ENCODE measurements at regions not wholly inside any gene's neighbourhood (a gene's known extent, or its start where the extent isn't known, plus 50 kb on each side); places are given as distances from the start of the nearest gene placed in this dataset.
"Not testable (repeated sequence)": the region's sequence is repeated elsewhere in the genome, so short reads cannot be mapped to it uniquely, and the experiment has no call there.

DNA sequence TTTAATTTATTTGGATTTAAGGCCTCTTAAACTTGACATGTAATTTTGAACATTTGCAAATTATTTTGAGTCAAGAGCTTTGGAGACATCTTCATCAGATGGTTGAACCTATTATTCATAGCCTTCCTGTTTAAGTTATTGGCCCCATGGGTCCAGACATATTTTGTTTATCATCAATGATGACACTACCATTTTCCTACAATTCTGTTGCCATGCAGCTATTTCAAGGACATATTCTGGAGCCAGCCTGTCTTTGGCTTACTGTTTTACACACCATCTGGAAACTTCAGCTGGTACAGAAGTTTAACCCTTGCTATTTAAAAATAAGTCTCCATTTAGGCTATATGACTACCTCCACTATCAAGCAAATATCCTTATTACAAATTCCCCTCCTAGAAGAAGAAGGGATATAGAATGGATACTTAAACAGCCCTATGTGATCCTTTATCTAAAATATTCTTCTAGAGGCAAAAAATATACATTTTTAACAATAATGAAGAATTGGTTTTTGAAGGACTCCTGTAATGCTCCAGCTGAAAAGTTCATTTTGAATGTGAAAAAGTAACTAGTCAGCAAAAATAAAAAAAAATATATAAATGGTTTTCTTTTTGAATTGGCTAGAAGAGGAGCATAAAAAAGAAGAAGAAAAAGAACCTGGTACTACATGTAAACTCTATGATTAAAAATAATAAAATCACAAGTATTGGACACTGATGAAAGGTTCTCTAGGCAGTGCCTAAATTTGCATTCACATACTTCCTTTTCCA lies 544.0 kb upstream of the HS3ST5 start:
- DNase-seq, result no peak

DNA sequence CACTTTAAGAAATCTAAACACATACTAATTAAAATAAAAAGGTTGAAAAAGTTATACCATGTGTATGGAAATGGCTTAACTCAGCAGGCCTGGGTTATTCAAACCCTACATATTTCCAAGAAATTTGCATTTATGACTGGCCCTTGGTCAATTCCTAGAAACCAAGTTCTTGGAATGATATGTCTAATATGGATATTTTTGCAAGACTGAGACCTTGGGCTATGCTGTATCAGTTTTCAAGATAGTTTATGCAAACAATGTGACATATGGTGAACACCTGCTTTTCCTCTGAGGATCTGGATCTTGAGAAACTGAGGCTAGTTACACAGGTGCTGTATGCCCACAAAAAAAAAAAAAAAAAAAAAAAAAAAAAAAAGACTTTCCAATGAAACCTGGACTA lies 536.9 kb upstream of the HS3ST5 start:
- no peak for DNase-seq

DNA sequence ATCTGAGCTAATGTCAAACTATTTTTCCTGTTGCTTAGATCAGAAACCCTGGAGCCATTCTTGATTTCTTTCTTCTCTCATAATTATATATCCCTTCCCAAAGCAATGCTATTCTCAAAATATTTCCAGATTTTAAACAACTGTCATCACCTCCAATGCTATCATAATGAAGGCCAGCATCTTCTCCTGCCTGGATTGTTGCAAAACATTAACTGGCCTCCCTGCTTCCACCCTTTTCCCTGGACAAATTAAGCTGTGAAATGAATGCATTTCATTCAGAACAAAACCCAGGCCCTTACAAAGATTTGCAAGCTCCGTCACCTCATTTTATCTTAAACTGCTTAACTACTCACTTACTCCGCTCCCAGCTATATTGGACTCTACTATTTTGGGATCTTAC lies 535.3 kb upstream of the HS3ST5 start:
- no peak for DNase-seq

DNA sequence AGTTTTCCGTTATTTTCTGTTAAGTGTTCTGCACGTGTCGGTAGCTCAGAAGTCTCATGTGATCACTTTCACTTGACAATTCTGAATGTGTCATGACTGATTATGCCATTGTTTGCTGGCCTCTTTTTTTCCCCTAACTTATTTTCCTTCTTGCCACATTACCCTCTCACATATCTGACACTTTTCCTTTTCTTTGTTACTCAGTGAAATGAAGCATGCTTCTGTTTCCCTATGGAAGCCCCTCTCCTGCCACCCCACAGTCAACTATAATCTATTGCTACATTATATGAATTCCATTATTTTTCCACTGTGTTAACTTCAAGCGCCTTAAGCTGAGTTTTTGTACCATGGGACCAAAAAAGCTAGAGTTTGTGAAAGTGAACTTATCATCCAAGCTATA lies 531.6 kb upstream of the HS3ST5 start:
- DNase-seq, result no peak

DNA sequence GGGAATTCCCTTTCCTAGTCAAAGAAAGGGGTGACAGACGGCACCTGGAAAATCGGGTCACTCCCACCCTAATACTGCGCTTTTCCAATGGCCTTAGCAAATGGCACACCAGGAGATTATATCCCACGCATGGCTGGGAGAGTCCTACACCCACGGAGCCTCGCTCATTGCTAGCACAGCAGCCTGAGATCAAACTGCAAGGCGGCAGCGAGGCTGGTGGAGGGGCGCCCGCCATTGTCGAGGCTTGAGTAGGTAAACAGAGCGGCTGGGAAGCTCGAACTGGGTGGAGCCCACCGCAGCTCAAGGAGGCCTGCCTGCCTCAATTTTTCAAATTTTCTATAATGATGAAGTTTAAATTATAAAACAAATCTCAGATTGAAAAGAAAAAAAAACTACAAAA lies 522.7 kb upstream of the HS3ST5 start:
- not testable (repeated sequence) for DNase-seq

DNA sequence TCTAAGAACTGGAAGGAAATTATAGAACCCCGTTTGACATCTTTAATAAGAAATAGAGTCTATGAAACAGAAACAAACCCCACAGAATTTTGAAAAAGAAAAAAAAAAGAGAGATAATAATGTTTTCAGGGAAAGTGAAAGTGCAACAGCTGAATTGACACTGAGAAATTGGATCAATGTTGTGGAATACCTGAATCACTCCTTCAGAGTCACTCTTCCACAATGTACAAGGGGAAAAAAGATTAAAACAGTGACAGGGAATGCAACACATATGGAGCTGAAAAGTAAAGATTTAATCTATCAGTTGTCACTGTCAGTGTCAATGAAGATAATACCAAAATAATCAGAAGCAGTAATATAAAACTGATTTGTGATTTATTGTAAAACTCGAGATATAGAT lies 520.8 kb upstream of the HS3ST5 start:
- DNase-seq, result no peak

DNA sequence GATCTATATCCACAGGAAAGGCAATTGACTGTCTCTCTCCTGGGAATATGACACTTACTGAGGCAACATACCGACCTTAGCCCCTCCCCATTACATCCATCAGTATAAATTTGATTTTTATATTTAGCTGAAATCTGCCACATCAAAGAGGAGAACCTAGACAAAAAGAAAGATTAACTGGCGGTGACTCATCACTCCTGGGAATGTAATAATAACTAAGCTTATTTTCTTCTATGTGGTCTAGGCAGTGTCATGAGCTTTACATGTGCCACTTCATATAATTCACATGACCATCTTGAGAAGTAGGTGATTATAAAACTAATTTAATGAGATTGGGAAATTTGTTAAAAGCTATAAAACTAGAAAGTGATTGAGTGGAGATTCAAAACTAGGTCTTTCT lies 520.0 kb upstream of the HS3ST5 start:
- DNase-seq, result no peak

DNA sequence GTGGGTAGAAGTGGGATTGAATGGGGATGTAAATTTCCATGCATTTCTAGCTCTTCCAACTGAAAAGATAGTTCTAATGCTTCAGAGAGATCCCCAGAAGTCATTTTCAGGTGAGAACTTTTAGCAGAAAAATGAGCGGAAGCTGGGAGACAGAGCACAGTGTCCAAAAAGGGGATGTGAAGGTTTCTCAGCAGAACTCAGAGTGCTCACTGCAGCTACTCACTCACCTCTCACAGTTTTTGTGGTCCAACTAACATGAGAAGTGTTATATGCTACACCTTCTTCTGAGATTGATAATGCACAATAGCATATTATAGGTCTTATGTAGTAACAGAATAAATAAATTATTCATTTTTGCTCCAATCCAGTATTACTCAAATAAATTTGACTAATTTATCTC lies 519.2 kb upstream of the HS3ST5 start:
- DNase-seq, result no peak

DNA sequence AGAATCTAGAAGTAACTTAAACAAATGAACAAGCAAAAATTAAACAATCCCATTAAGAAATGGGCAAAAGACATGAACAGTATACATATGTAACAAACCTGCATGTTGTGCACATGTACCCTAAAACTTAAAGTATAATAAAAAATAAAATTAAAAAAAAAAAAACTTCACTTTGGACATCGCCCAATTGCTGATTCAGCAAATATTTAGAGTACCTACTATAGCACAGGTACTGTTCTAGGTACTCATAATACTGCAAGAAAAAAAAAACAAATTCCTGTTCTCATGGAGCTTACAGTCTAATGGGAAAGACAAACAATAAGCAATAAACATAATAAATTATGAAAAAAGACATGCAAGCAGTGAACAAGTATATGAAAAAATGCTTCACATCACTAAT lies 501.5 kb upstream of the HS3ST5 start:
- no peak for DNase-seq

DNA sequence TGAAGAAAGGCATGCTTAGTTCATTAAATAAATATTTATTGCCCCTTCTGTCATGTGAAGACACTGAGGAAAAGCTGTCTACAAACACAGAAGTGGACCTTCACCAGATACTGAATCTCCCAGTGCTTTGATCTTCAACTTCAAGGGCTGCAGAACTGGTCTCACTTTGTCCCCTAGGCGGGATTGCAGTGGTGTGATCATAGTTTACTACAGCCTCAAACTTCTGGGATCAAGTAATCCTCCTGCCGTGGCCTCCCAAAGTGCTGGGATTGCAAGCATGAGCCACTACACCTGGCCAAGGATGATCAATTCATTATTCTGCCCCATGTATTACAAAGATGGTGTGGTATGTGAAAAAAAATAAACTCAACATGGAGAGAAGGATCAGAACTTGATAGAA lies 496.2 kb upstream of the HS3ST5 start:
- DNase-seq, result no peak

DNA sequence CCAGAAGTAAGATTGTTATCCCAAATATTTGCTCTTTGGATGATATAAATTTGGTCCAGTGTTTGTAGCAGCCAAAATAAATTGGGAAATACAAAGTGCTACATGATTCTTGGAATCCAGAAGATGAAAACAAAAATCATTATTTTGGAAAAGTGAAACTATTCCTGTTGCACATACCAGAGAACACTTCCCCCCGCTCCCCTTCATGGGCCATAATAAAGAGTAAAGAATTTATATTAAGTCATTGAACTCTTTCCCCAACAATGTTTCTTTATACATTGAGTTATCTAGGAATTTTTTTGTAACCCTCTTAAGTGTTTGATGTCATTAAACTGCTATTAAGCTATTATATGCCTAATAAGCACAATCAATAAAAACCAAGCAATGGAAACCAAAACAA lies 490.4 kb upstream of the HS3ST5 start:
- no peak for DNase-seq

DNA sequence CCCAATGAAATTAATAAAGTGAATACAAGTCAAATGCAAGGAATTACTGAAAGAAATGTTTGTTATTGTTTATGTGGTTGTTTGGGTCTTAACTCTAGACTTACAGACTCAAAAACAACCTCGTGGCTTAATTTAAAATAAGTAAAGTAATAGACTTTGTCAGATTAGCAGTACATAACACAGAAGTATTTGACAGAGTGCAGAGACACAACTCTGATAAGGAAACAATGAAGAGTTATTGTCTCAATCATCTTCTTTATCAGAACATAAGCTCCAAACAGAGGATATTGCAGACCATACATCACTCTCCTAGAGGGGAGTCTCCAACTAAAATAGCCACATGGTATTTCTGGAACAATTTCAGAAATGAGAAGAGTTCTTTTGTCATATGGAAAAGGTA lies 487.7 kb upstream of the HS3ST5 start:
- DNase-seq, result no peak

DNA sequence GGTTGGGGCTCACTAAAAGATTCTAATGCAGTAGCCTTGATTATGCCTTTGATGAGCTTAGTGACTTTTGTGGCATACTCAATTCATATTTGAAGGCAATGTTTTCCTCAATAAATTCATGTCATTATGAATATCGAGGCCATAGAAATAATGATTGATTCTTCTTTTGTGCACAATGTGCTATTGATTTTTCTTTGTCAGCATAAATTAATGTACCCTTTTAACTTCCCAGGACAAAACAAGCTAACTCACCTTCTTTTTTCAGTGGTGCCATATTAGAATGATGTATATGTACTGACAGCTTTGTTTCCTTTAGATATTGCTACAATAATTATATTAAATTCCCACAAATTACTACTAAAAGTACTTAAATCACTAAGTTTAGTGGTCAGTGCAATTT lies 484.3 kb upstream of the HS3ST5 start:
- no peak for DNase-seq

DNA sequence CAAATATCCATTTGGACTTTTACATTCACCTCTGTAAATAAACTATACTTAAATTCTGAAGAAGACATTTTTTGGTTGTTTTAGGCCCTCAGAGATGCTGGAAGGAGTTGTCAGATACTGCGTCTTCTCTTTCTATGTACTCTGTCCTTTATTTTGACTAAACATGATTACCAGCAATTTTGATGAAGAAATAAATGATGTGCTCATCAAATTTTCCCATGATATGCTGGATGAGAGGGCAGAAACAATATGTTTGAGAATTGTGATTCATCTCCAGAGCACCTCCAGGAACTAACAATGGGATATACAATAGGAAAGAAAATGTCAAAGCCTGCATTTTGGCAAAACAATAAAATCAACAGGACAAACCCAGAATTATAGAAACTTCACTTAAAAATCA lies 481.6 kb upstream of the HS3ST5 start:
- no peak for DNase-seq

DNA sequence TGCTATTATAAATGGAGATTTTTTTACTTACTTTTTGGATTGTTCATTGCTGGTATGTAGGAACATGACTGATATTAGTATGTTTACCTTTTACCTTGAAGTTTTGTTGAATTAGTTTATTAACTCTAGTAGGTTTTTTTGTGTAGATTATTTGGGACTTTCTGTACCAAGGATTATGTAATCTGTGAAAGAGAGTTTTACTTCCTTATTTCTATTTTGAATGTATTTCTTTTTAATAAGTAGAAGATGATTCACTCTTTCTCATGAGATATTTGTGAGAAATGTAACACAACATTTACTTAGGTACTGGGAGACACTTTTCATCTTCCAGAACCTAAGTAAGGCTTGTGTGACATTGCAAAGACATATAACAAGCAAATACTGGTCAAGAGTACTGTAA lies 473.9 kb upstream of the HS3ST5 start:
- DNase-seq, result no peak

DNA sequence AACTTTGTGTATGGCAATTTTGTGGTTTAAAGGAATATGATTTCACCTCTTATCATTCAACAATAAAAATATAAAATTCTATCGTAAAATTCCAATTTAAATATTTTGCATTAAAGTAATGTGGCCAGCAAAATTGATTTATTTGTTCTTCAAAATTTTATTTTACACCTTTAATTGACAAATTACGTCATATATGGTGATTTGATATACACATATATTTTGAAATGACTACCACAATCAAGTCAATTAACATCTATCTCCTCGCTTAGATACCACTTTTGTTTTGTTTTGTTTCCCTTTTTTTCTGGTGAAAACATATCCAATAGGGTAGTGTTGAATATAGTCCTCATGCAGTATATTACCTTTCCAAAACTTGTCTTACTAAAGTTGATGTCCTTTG lies 467.6 kb upstream of the HS3ST5 start:
- DNase-seq, result no peak

DNA sequence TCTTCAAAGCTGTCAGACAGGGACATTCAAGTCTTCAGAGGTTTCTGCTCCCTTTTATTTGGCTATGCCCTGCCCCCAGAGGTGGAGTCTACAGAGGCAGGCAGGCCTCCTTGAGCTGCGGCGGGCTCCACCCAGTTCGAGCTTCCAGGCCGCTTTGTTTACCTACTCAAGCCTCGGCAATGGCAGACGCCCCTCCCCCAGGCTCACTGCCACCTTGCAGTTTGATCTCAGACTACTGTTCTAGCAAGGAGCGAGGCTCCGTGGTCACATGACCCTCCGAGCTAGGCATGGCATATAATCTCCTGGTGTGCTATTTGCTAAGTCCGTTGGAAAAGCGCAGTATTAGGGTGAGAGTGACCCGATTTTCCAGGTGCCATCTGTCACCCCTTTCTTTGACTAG lies 462.6 kb upstream of the HS3ST5 start:
- not testable (repeated sequence) for DNase-seq

DNA sequence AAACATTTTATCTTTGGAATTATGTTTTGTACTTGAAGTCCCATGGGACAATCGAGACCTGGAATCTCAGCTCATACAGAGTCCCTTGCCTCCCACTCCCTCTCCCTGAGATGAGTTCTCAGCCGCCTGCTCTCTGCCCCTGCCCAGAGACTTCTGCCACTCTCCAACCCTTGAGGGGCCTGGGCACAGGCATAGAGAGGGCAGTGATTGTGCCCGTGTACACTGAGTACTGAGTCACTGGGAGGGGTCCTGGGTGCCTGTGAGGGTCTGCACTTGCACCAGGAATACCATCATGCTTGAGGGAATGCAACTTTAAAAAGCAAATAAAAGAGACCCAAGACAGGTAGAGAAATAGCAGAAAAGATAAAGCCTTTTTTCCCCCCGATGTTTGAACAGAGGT lies 453.8 kb upstream of the HS3ST5 start:
- no peak for DNase-seq

DNA sequence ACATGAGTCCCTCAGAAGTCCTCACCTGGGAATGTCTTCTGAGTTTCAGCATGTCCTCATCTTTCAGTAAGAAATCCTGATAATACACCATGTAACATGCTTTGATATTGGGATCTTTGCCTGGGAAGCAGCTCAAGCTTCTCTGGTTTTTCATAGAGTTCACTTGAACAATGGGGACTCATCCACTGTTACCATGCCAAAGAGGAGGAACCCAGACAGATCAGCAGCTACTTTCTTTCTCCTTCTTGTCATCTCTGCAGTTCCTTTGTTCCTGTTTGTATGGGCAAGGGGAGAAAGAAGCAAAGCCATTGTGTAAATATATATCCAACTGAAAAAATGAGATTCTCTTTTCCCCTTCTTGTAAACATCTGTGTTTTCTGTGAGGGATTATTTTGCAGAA lies 450.6 kb upstream of the HS3ST5 start:
- no peak for DNase-seq

DNA sequence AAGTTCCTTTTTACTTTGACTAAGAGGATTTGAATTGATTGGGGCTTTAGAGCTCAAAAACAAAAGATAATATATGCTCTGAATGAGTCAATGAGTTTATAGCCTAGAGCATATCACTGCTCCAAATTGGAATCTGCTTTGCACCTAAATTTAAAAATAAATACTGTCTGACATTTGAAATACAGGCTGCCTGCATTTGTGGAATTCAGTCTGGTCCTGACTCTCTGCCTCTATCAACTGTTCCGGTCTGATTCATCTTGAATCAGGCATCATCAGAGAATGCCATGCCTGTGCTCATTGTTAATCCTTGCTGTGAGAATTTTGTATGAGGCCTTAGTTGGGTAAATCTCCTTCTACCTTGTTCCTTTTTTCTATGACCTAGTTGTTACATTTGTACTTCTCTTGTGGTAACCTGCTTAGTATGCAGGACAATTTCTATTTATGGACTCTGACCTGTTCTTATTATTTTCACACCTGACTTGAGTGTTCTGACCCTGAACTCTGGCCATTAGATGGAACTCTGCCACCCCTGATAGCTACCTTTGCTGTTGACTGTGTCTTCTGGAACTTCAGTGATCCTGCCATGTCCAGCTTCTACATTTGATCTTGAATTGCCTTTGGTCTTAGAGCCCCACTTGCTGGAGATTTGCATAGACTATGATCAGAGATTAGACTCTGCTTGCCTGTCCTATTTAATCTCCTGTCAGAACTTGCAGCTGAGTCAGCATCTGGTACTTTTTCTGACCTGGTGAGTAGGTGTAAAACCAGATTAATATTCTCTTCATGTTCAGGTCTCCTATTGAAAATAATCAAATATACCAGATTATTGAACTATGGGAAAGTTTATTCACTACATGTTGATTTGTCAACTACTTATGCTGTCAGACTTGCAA lies 442.7 kb upstream of the HS3ST5 start:
- no peak for DNase-seq

DNA sequence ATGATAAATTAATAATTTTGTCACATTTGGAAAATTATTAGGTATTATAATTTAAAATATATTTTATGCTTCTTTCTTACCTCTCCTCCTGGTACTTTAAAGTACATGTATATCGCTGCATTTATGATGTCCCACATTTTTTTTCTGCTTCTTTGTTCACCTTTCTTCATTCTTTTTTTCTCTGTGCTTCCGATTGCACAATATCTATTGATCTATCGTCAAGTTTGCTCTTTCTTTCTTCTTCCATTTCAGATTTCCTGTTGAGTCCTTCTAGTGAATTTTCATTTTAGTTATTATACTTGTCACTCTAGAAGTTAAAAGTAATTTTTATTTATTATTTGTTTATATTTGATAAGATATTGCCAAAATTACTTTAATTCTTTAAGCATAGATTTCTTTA lies 441.0 kb upstream of the HS3ST5 start:
- DNase-seq, result no peak

DNA sequence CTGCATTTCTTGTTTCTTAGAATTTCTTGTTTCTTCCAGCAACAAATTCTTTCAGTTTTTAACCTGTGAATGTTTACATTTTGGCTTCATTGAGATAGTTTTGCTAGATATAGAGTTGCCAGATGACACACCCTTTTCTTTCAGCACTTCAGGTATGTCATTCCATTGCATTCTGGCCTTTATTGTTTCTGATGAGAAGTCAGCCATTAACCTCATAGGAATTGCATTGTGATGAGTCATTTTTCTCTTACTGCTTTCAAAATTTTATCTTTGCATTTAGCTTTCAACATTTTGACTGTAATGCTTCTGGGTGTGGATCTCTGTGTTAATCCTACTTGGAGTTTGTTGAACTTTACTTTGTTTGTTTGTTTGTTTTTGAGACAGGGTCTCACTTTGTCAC lies 440.3 kb upstream of the HS3ST5 start:
- DNase-seq, result no peak

DNA sequence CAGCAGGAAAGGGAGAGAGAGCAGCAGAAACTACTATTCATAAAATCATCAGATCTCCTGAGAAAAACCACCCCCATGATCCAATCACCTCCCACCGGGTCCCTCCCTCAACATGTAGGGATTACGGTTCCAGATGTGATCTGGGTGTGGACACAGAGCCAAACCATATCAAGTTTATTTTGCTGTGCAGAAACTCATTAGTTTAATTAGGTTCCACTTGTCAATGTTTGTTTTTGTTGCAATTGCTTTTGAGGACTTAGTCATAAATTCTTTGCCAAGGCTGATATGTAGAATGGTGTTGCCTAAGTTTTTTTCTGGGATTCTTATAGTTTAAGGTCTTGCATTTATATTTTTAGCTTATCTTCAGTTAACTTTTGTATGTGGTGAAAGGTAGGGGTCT lies 422.0 kb upstream of the HS3ST5 start:
- DNase-seq, result no peak

DNA sequence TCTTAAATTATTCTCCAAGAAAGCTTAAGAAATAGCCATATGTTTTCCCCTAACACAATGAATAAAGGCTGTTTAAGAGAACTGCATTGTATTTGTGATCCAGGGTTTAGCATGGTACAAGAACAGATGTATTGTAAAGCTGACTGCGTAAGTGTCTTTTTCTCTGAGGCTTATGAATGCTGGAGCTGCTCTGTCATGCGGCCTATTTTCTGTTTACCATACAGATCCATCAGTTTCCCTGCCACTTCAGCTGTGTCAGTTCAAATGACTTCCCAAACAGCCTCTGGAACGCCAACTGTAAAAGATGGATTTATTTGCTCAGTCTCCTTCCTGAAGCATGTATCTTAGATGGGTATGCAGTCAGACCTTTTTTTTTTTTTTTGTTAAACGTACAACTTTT lies 419.3 kb upstream of the HS3ST5 start:
- DNase-seq, result peak; percentile 58

Measured in DMS153 (cell line).